Tibial nerve (tissue), 4 donors: ENCODE measurements at regions not wholly inside any gene's neighbourhood (a gene's known extent, or its start where the extent isn't known, plus 50 kb on each side); places are given as distances from the start of the nearest gene placed in this dataset.

Experiments
- DNase-seq, 2 donors: peaks; one replicate each; pipeline ENCODE4 v3.0.0-alpha.2; 2019; ENCODE audit warnings: low spot score in 2 of 2
- H3K27ac ChIP-seq, 4 donors: fragments of 200-600 bp; sonication (generic) in 3 of 4; one replicate each; pipeline ENCODE4 v1.5.1; 2017 to 2019; ENCODE audit warnings: mild to moderate bottlenecking in 1 of 4
- H3K27me3 ChIP-seq, 2 donors: fragments of 200-600 bp; sonication (generic) in 1 of 2; one replicate each; pipeline versions ENCODE4 v1.5.1 to v1.6.0; 2017 to 2019
- H3K36me3 ChIP-seq, 3 donors: fragments of 200-600 bp; sonication (generic); one replicate each; pipeline ENCODE4 v1.5.1; 2018 to 2019
- H3K4me1 ChIP-seq, 4 donors: fragments of 200-600 bp; sonication (generic) in 3 of 4; one replicate each; pipeline ENCODE4 v1.5.1; 2017 to 2019
- H3K4me3 ChIP-seq, 4 donors: fragments of 200-600 bp; sonication (generic) in 3 of 4; one replicate each; pipeline ENCODE4 v1.5.1; 2017 to 2019; ENCODE audit warnings: mild to moderate bottlenecking in 1 of 4, moderate library complexity in 1 of 4
- H3K9me3 ChIP-seq, 4 donors: fragments of 200-600 bp; sonication (generic) in 3 of 4; one replicate each; pipeline ENCODE4 v1.5.1; 2017 to 2019
- EP300 ChIP-seq, 2 donors: sonication (generic); formaldehyde crosslinking; IDR thresholded peaks; one replicate each; pipeline ENCODE4 v1.6.1; 2017; ENCODE audit warnings: antibody characterized with exemption in 2 of 2, mild to moderate bottlenecking in 1 of 2
- POLR2A ChIP-seq, 2 donors: fragments of 450-650 bp; IDR thresholded peaks; one replicate each; pipeline ENCODE4 v1.6.1; 2017; ENCODE audit warnings: antibody characterized with exemption in 2 of 2, mild to moderate bottlenecking in 2 of 2, moderate library complexity in 2 of 2
- WGBS, 2 donors: methylation state at CpG; one replicate each; pipeline ENCODE4 v1.1.5; 2018; 5-methylcytosine and 5-hydroxymethylcytosine counted together
- TF ChIP-seq, protein P1 (sequence below), 5 experiments: fragments of 200-600 bp in 3 of 5; fragments of 450-650 bp in 2 of 5; sonication (generic) in 3 of 5; IDR thresholded peaks; one replicate each; pipeline ENCODE4 v1.5.1; 2016 to 2019; ENCODE audit warnings: antibody characterized with exemption in 5 of 5, mild to moderate bottlenecking in 3 of 5, moderate library complexity in 2 of 5

DNA sequence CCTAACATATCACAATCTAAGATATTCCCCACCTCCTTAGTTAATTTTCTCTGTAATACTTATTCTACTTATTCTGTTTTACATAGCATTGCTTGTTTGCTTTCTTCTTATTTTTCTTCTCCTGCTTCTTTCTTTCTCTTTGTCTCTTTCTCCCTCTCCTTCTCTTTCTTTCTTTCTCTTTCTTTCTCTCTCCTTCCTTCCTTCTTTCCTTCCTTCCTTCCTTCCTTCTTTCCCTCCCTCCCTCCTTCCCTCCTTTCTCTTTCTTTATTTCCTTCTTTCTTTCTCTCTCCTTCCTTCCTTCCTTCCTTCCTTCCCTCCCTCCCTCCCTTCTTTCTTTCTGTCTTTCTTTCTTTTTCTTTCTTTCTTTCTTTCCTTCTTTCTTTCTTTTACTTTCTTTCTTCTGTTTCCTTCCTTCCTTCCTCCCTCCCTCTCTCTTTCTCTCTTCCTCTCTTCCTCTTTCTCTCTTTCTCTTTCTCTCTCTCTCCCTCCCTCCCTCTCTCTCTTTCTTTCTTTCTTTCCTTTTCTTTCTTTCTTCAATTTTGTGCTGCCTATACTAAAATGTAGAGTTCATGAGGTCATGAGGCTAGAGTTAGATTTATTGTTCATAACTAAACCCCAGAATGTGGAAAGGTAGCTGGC is 445.4 kb downstream of the GATA3 start:
- TF ChIP-seq EP300 (IDR thresholded peaks at IDR 0.05) (no peak), POLR2A (IDR thresholded peaks at IDR 0.05) (no peak)
- TF ChIP-seq, protein P1, sequence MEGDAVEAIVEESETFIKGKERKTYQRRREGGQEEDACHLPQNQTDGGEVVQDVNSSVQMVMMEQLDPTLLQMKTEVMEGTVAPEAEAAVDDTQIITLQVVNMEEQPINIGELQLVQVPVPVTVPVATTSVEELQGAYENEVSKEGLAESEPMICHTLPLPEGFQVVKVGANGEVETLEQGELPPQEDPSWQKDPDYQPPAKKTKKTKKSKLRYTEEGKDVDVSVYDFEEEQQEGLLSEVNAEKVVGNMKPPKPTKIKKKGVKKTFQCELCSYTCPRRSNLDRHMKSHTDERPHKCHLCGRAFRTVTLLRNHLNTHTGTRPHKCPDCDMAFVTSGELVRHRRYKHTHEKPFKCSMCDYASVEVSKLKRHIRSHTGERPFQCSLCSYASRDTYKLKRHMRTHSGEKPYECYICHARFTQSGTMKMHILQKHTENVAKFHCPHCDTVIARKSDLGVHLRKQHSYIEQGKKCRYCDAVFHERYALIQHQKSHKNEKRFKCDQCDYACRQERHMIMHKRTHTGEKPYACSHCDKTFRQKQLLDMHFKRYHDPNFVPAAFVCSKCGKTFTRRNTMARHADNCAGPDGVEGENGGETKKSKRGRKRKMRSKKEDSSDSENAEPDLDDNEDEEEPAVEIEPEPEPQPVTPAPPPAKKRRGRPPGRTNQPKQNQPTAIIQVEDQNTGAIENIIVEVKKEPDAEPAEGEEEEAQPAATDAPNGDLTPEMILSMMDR (IDR thresholded peaks at IDR 0.05) = no peak
- no peak for DNase-seq
- no peaks in the 10 kb centered on the region for H3K9me3 ChIP-seq
- H3K36me3 ChIP-seq = no peaks in the 10 kb centered on the region
- no peaks in the 10 kb centered on the region for H3K27me3 ChIP-seq
- H3K4me3 ChIP-seq = no peak overlapping the region
- no peaks in the 10 kb centered on the region for H3K4me1 ChIP-seq
- H3K27ac ChIP-seq = no peak overlapping the region

DNA sequence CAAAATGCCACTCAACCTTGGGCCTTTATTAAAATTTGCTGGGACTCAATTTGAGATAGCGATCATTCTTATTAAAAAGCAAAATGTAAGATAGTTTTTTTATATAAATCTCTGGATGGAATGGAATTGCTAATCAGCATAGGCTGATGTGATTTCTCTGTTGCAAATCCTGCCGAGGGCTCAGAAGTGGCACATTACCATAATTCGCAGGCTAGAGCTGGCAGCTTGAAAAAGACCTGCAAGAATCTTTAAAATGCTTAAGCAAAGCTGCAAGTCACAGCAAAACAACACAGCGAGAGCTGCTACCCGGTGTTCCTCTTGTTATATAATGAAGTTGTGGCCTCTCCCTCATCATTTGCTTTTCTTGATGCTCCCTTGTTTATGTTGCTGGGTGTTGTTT is 448.1 kb downstream of the GATA3 start:
- H3K36me3 ChIP-seq = no peaks in the 10 kb centered on the region
- no peak overlapping the region for H3K4me3 ChIP-seq
- no peak overlapping the region for H3K27ac ChIP-seq
- TF ChIP-seq, protein P1 (IDR thresholded peaks at IDR 0.05) = no peak
- TF ChIP-seq POLR2A (IDR thresholded peaks at IDR 0.05) (no peak), EP300 (IDR thresholded peaks at IDR 0.05) (no peak)
- no peaks in the 10 kb centered on the region for H3K9me3 ChIP-seq
- DNase-seq = no peak
- WGBS, 2 donors = 49 to 57% methylated on average over 5 of the region's 5 CpGs
- no peaks in the 10 kb centered on the region for H3K4me1 ChIP-seq
- no peaks in the 10 kb centered on the region for H3K27me3 ChIP-seq

DNA sequence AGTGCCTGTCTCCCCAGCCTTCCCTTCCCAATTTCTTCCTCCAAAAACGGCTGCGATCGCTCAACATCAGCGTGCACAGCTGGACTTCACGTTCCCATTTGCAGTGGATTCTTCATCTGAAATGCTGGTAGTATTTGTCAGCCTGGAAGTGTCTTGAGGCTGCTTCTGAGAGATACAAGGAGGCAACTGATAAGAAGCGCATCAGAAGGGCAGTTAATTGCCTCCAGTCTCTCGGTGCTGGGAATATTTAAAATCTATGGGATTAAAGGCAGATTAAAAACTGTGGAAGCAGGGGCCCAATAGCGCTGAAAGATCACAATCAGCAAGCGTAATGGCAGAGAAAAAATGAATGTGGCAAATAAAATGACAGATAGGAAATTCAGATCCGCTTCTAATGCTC is 450.0 kb downstream of the GATA3 start:
- WGBS, 2 donors = 64 to 66% methylated on average over 10 of the region's 10 CpGs
- TF ChIP-seq, protein P1 (IDR thresholded peaks at IDR 0.05) = no peak
- TF ChIP-seq POLR2A (IDR thresholded peaks at IDR 0.05) (no peak), EP300 (IDR thresholded peaks at IDR 0.05) (no peak)
- Histone ChIP-seq H3K4me1 (no peaks in the 10 kb centered on the region), H3K36me3 (no peaks in the 10 kb centered on the region), H3K9me3 (no peaks in the 10 kb centered on the region), H3K27ac (no peak overlapping the region), H3K4me3 (no peak overlapping the region), H3K27me3 (no peaks in the 10 kb centered on the region)
- no peak for DNase-seq

DNA sequence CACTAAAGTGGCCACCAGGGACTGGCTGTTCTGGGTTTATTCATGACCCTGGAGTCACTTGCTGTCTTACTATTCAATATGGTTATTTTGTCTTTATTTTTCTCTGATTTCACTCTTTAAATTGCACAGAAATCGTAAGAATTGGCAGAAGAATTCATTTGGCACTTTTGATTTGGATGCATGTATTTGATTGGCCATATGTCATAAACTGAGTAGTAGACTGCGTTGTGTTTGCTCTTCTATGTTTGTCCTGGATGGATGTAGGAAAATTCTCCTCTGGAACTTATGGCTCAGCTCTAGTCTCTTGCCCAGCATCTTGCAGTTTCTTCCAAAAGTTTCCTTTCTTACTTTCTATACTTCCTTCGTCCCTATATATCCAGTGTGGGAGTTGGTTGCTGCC is 452.7 kb downstream of the GATA3 start:
- Histone ChIP-seq H3K36me3 (no peaks in the 10 kb centered on the region), H3K4me1 (no peaks in the 10 kb centered on the region), H3K4me3 (no peak overlapping the region), H3K9me3 (no peaks in the 10 kb centered on the region), H3K27ac (no peak overlapping the region), H3K27me3 (no peaks in the 10 kb centered on the region)
- no peak for DNase-seq
- WGBS, 2 donors = 69 to 70% methylated on average over 3 of the region's 3 CpGs
- TF ChIP-seq POLR2A (IDR thresholded peaks at IDR 0.05) (no peak), EP300 (IDR thresholded peaks at IDR 0.05) (no peak)
- TF ChIP-seq, protein P1 (IDR thresholded peaks at IDR 0.05) = no peak

DNA sequence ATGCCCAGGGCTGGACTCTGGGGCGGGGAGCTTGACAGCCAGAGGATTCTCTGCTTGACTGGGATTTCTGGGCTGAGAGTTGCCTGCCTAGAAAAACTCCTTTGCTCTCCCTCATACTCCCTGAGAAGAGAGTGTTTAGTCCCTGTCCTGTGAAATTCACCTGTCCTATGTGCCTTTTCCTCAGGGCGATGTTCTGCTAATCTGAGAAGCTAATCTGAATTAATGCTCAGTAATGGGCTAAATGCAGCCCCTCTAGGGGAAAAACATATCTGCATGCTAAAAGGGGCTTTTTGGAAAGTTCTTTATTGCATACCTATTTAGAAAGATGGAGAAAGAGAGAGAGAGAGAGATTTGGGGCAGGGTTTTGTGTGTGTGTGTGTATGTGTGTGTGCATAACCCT is 454.4 kb downstream of the GATA3 start:
- no peaks in the 10 kb centered on the region for H3K9me3 ChIP-seq
- H3K36me3 ChIP-seq = no peaks in the 10 kb centered on the region
- H3K4me3 ChIP-seq = no peak overlapping the region
- no peaks in the 10 kb centered on the region for H3K27me3 ChIP-seq
- no peak for TF ChIP-seq EP300 (IDR thresholded peaks at IDR 0.05)
- TF ChIP-seq, protein P1 (IDR thresholded peaks at IDR 0.05) = no peak
- TF ChIP-seq POLR2A (IDR thresholded peaks at IDR 0.05) = no peak
- 74 to 75% methylated on average over 2 of the region's 2 CpGs for WGBS, 2 donors
- DNase-seq = no peak
- H3K4me1 ChIP-seq = no peaks in the 10 kb centered on the region
- H3K27ac ChIP-seq = no peak overlapping the region
